Uterus (tissue), 2 donors: ENCODE measurements at regions not wholly inside any gene's neighbourhood (a gene's known extent, or its start where the extent isn't known, plus 50 kb on each side); places are given as distances from the start of the nearest gene placed in this dataset.

Source experiments
- POLR2A ChIP-seq, 2 donors: fragments of 450-650 bp; IDR thresholded peaks; one replicate each; pipeline ENCODE4 v1.6.1; 2016; ENCODE audit warnings: antibody characterized with exemption in 2 of 2, mild to moderate bottlenecking in 1 of 2, moderate library complexity in 1 of 2
- TF ChIP-seq, protein P1 (sequence below), 4 experiments: fragments of 200-600 bp in 2 of 4; fragments of 450-650 bp in 2 of 4; sonication (generic) in 2 of 4; IDR thresholded peaks; one replicate each; pipeline ENCODE4 v1.5.1; 2016 to 2019; ENCODE audit warnings: antibody characterized with exemption in 4 of 4, mild to moderate bottlenecking in 2 of 4, moderate library complexity in 1 of 4

DNA sequence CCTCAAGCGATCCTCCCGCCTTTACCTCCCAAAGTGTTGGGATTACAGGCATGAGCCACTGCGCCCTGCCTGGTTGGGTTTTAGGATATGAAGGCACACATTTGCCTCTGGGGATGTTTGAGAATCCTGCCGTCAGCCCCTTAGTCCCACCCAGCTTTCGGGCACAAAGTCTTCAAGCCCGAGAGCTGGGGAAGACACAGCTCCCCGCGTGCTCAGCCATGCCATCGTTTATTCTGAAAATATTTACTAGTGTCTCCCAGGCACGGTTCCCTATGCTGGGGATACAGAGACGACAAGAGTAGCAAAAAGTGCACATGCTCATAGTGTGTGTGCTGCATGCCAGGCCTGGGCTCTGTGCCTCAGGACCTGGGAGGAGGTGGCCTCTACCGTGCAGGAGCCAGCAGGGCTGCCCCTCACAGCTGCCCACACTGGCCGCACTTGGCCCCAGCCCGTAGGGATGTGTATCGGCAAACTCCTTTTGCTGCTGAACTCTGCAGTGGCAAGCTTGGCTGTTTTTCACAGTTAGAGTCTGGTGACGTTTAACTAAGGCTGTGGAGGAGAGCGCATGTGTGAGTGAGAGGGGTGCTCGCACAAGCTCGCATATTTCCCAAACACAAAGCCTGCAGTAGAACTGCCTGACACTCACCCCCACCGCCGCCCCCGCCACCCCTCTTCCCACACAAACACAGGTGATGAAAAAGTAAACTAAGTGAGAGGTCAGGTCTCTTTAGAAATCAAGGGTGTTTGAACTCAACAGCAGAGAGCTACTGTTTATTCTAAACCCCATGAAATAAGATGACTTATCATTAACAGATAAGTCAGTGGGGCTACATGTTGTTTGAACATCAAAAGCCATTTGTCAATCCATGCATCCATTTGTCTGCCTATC, 266.4 kb downstream of the MRTFB start:
- no peak for TF ChIP-seq POLR2A (IDR thresholded peaks at IDR 0.05)
- TF ChIP-seq, protein P1, sequence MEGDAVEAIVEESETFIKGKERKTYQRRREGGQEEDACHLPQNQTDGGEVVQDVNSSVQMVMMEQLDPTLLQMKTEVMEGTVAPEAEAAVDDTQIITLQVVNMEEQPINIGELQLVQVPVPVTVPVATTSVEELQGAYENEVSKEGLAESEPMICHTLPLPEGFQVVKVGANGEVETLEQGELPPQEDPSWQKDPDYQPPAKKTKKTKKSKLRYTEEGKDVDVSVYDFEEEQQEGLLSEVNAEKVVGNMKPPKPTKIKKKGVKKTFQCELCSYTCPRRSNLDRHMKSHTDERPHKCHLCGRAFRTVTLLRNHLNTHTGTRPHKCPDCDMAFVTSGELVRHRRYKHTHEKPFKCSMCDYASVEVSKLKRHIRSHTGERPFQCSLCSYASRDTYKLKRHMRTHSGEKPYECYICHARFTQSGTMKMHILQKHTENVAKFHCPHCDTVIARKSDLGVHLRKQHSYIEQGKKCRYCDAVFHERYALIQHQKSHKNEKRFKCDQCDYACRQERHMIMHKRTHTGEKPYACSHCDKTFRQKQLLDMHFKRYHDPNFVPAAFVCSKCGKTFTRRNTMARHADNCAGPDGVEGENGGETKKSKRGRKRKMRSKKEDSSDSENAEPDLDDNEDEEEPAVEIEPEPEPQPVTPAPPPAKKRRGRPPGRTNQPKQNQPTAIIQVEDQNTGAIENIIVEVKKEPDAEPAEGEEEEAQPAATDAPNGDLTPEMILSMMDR (IDR thresholded peaks at IDR 0.05), result no peak
